Neuronal stem cell (in vitro differentiated cells): ENCODE measurements at regions not wholly inside any gene's neighbourhood (a gene's known extent, or its start where the extent isn't known, plus 50 kb on each side); places are given as distances from the start of the nearest gene placed in this dataset.

ENCODE experiments used
- DNase-seq: peaks from one replicate; pipeline ENCODE4 v3.0.0-alpha.2; 2013; ENCODE audit warnings: low spot score
- H2AFZ ChIP-seq: one replicate; pipeline ENCODE4 v1.6.1; 2013; ENCODE audit warnings: mild to moderate bottlenecking, low read length, inconsistent platforms
- H2AK5ac ChIP-seq: 2 replicates; pipeline ENCODE4 v1.6.1; 2013; ENCODE audit warnings: low read depth, mild to moderate bottlenecking, inconsistent platforms, low read length, moderate library complexity, mixed read lengths
- H2BK120ac ChIP-seq: 2 replicates; pipeline ENCODE4 v1.6.1; 2013; ENCODE audit warnings: low read depth, mild to moderate bottlenecking, inconsistent platforms, low read length, moderate library complexity, mixed read lengths
- H2BK12ac ChIP-seq: one replicate; pipeline ENCODE4 v1.6.1; 2013; ENCODE audit warnings: low read length, inconsistent platforms
- H2BK15ac ChIP-seq: 2 replicates; pipeline ENCODE4 v1.6.1; 2013; ENCODE audit warnings: mild to moderate bottlenecking, low read length, inconsistent platforms, mixed read lengths
- H2BK5ac ChIP-seq: one replicate; pipeline ENCODE4 v1.6.1; 2013; ENCODE audit warnings: inconsistent platforms, mild to moderate bottlenecking, low read length, moderate library complexity
- H3K14ac ChIP-seq: one replicate; pipeline ENCODE4 v1.6.1; 2013; ENCODE audit warnings: low read length, inconsistent platforms
- H3K18ac ChIP-seq: 2 replicates; pipeline ENCODE4 v1.6.1; 2013; ENCODE audit warnings: low read length, inconsistent platforms
- H3K23ac ChIP-seq: 2 replicates; pipeline ENCODE4 v1.6.1; 2013; ENCODE audit warnings: low read depth, mild to moderate bottlenecking, mixed read lengths, low read length, inconsistent platforms; ENCODE audit not compliant: poor library complexity
- H3K27ac ChIP-seq: replicated peaks from 3 replicates; pipeline ENCODE4 v1.5.1; 2013; ENCODE audit warnings: low read length, inconsistent platforms
- H3K27me3 ChIP-seq, 3 experiments: 2 replicates each; pipeline ENCODE4 v1.6.1; 2013; ENCODE audit warnings: low read length in 3 of 3, mild to moderate bottlenecking in 2 of 3, inconsistent platforms in 1 of 3, low read depth in 1 of 3, mixed read lengths in 1 of 3, moderate library complexity in 1 of 3; ENCODE audit not compliant: control insufficient read depth in 3 of 3, insufficient read depth in 3 of 3
- H3K36me3 ChIP-seq, 2 donors: replicated peaks in 1 of 2; 2 replicates each; pipeline ENCODE4 v1.6.1; 2013; ENCODE audit warnings: low read length in 2 of 2; ENCODE audit not compliant: control insufficient read depth in 2 of 2, insufficient read depth in 2 of 2
- H3K4ac ChIP-seq: 2 replicates; pipeline ENCODE4 v1.6.1; 2013; ENCODE audit warnings: inconsistent platforms, mild to moderate bottlenecking, low read length, moderate library complexity
- H3K4me1 ChIP-seq, 2 donors: 1 replicate in 1 of 2; 2 replicates in 1 of 2; pipeline ENCODE4 v1.6.1; 2013; ENCODE audit warnings: low read length in 2 of 2, low read depth in 1 of 2; ENCODE audit not compliant: control insufficient read depth in 2 of 2, insufficient read depth in 1 of 2
- H3K4me2 ChIP-seq: one replicate; pipeline ENCODE4 v1.6.1; 2013; ENCODE audit warnings: mild to moderate bottlenecking, low read length, inconsistent platforms; ENCODE audit not compliant: insufficient read depth, poor library complexity, severe bottlenecking
- H3K4me3 ChIP-seq, 2 donors: 2 replicates each; pipeline ENCODE4 v1.5.1; 2013; ENCODE audit warnings: low read length in 2 of 2, mild to moderate bottlenecking in 2 of 2, inconsistent platforms in 1 of 2, moderate library complexity in 1 of 2
- H3K79me1 ChIP-seq: one replicate; pipeline ENCODE4 v1.6.1; 2013; ENCODE audit warnings: low read depth, mild to moderate bottlenecking, inconsistent platforms, low read length, moderate library complexity
- H3K9ac ChIP-seq: one replicate; pipeline ENCODE4 v1.6.1; 2013; ENCODE audit warnings: mild to moderate bottlenecking, low read depth, low read length, inconsistent platforms; ENCODE audit not compliant: poor library complexity
- H3K9me3 ChIP-seq, 2 donors: replicated peaks in 1 of 2; 2 replicates each; pipeline versions ENCODE3 to v1.6.1; 2013; ENCODE audit warnings: low read length in 2 of 2, mild to moderate bottlenecking in 2 of 2, inconsistent platforms in 1 of 2, low read depth in 1 of 2, mixed read lengths in 1 of 2, moderate library complexity in 1 of 2; ENCODE audit not compliant: control insufficient read depth in 2 of 2, insufficient read depth in 1 of 2
- H4K8ac ChIP-seq: one replicate; pipeline ENCODE4 v1.6.1; 2013; ENCODE audit warnings: low read depth, mild to moderate bottlenecking, inconsistent platforms, low read length, moderate library complexity
- H4K91ac ChIP-seq: one replicate; pipeline ENCODE4 v1.6.1; 2013; ENCODE audit warnings: low read length, low read depth, mild to moderate bottlenecking, inconsistent platforms; ENCODE audit not compliant: poor library complexity
- WGBS, 2 donors: extraction: QIAGEN DNeasy Blood & Tissue Kit; methylation state at CpG; one replicate each; pipeline ENCODE4 v1.1.7; 2013; ENCODE audit warnings: missing lambda C conversion rate in 2 of 2, mixed read lengths in 1 of 2; ENCODE audit not compliant: insufficient read length in 2 of 2, insufficient replicate concordance in 1 of 2; ENCODE audit errors: extremely low coverage in 2 of 2; 5-methylcytosine and 5-hydroxymethylcytosine counted together

DNA sequence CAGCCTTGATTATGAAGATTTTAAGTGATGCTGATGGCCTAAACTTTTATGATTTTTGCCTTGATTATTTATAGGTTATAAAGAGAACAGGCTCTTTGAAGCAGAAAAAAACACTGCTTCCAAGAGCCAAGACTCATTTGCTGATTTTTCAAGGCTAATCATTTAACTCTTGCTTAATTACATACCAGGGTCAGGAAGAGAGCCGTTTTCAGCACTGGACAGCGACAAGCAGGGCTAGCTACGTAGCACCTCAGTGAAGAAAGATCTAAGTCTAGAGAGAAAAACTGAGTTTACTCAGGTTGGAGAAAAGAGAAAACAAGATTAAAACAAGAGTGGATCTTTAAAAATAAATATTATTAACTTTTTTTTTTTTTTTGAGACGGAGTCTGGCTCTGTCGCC lies 615.4 kb upstream of the B3GAT1 start:
- H3K4ac ChIP-seq: no peak overlapping the region
- no peak overlapping the region for H2AFZ ChIP-seq
- no peak overlapping the region for H4K8ac ChIP-seq
- no peaks in the 10 kb centered on the region for H3K9me3 ChIP-seq
- H2BK5ac ChIP-seq: no peak overlapping the region
- no peak overlapping the region for H3K4me3 ChIP-seq
- H2BK12ac ChIP-seq: no peak overlapping the region
- no peak overlapping the region for H3K27ac ChIP-seq
- no peak overlapping the region for H2AK5ac ChIP-seq
- H3K4me2 ChIP-seq: no peak overlapping the region
- no peak overlapping the region for H2BK120ac ChIP-seq
- no peaks in the 10 kb centered on the region for H3K27me3 ChIP-seq
- H3K18ac ChIP-seq: no peak overlapping the region
- DNase-seq: peak; percentile 65
- H3K14ac ChIP-seq: no peak overlapping the region
- no peaks in the 10 kb centered on the region for H3K36me3 ChIP-seq
- H4K91ac ChIP-seq: no peak overlapping the region
- H3K23ac ChIP-seq: no peak overlapping the region
- H3K9ac ChIP-seq: no peak overlapping the region
- H3K4me1 ChIP-seq: peaks cover 0 to 1% of the 10 kb centered on the region in 2 donors
- no peaks in the 10 kb centered on the region for H3K79me1 ChIP-seq
- WGBS, 2 donors: no CpG with 5 or more reads among the region's 5 CpGs
- H2BK15ac ChIP-seq: no peak overlapping the region

DNA sequence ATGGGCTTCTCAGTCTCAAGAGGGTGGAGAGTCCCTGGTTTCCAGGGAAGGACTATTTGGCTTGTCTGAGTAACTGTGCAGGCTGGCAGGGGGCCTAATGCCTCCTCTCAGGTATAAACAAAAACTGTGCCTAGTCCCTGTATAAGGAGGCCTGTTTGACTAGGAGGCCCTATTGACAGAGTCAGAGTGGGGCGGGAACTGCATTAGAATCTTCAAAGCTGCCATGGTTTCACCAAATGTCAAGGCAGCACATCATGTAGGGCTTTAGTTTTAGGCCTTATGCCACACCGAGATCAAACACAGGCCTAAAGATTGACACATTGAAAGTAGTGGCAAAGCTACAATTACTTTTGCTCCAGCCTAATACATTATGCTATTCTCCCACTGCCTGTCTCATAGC lies 611.5 kb upstream of the B3GAT1 start:
- H2AFZ ChIP-seq: no peak overlapping the region
- no peak overlapping the region for H3K18ac ChIP-seq
- no peak for DNase-seq
- H3K4me3 ChIP-seq: no peak overlapping the region
- no peaks in the 10 kb centered on the region for H3K79me1 ChIP-seq
- no peak overlapping the region for H2BK15ac ChIP-seq
- no peak overlapping the region for H4K8ac ChIP-seq
- H2AK5ac ChIP-seq: no peak overlapping the region
- WGBS, 2 donors: no CpG with 5 or more reads among the region's 2 CpGs
- no peaks in the 10 kb centered on the region for H3K36me3 ChIP-seq
- no peaks in the 10 kb centered on the region for H3K9me3 ChIP-seq
- no peak overlapping the region for H4K91ac ChIP-seq
- H3K27me3 ChIP-seq: no peaks in the 10 kb centered on the region
- H3K27ac ChIP-seq: no peak overlapping the region
- H3K23ac ChIP-seq: no peak overlapping the region
- H2BK120ac ChIP-seq: no peak overlapping the region
- no peak overlapping the region for H2BK12ac ChIP-seq
- no peaks in the 10 kb centered on the region for H3K4me1 ChIP-seq
- H2BK5ac ChIP-seq: no peak overlapping the region
- no peak overlapping the region for H3K4ac ChIP-seq
- no peak overlapping the region for H3K14ac ChIP-seq
- H3K4me2 ChIP-seq: no peak overlapping the region
- H3K9ac ChIP-seq: no peak overlapping the region

DNA sequence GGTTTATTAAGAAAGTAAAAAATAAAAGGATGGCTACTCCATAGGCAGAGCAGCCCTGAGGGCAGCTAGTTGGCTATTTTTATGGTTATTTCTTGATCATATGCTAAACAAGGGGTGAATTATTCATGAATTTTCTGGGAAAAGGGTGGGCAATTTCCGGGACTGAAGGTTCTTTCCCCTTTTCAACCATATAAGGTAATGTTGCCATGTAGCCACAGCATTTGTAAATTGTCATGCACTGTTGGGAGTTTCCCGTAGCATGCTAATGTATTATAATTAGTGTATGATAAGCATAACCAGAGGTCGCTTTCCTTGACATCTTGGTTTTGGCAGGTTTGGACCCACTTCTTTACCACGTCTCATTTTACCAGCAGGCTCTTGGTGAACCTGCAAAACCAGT lies 610.4 kb upstream of the B3GAT1 start:
- Histone ChIP-seq H2BK12ac (no peak overlapping the region), H2AFZ (no peak overlapping the region), H3K79me1 (no peaks in the 10 kb centered on the region), H3K18ac (no peak overlapping the region), H2BK120ac (no peak overlapping the region), H3K9ac (no peak overlapping the region), H2AK5ac (no peak overlapping the region), H3K4me1 (no peaks in the 10 kb centered on the region), H3K23ac (no peak overlapping the region), H3K4me2 (no peak overlapping the region), H4K91ac (no peak overlapping the region), H3K27ac (no peak overlapping the region), H2BK5ac (no peak overlapping the region), H3K4ac (no peak overlapping the region), H3K9me3 (no peaks in the 10 kb centered on the region), H3K14ac (no peak overlapping the region), H3K27me3 (no peaks in the 10 kb centered on the region), H3K36me3 (no peaks in the 10 kb centered on the region), H4K8ac (no peak overlapping the region), H3K4me3 (no peak overlapping the region), H2BK15ac (no peak overlapping the region)
- WGBS, 2 donors: no CpG with 5 or more reads among the region's 4 CpGs
- DNase-seq: no peak

DNA sequence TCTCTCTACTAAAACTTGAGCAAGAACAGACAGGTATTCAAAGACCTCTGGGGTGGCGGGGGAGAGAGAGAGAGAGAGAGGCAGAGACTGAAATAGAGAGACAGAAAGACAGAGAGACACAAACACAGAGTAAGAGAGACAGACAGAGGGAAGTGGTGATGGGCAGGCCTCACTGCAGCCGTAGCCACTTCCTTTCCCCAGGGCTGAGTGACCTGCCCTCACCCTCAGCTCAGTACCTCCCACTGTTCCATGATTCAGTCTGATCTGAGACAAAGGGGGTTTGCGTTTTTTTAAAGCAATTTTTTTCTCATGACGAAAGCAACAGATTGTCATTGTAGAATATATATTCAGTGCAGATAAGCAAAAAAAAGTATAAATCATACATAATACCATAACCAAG lies 607.9 kb upstream of the B3GAT1 start:
- Histone ChIP-seq H3K27ac (no peak overlapping the region), H3K23ac (no peak overlapping the region), H2BK15ac (no peak overlapping the region), H3K14ac (no peak overlapping the region), H2AK5ac (no peak overlapping the region), H2BK120ac (no peak overlapping the region), H3K4me2 (no peak overlapping the region), H2AFZ (no peak overlapping the region), H3K9me3 (no peaks in the 10 kb centered on the region), H3K4me3 (no peak overlapping the region), H4K91ac (no peak overlapping the region), H3K4ac (no peak overlapping the region), H3K9ac (no peak overlapping the region), H3K27me3 (no peaks in the 10 kb centered on the region), H3K18ac (no peak overlapping the region), H4K8ac (no peak overlapping the region), H2BK12ac (no peak overlapping the region), H2BK5ac (no peak overlapping the region), H3K36me3 (no peaks in the 10 kb centered on the region), H3K79me1 (no peaks in the 10 kb centered on the region), H3K4me1 (no peaks in the 10 kb centered on the region)
- no CpG with 5 or more reads among the region's 4 CpGs for WGBS, 2 donors
- DNase-seq: no peak
